ENCODE measurements at regions not wholly inside any gene's neighbourhood (a gene's known extent, or its start where the extent isn't known, plus 50 kb on each side); places are given as distances from the start of the nearest gene placed in this dataset.

DNA sequence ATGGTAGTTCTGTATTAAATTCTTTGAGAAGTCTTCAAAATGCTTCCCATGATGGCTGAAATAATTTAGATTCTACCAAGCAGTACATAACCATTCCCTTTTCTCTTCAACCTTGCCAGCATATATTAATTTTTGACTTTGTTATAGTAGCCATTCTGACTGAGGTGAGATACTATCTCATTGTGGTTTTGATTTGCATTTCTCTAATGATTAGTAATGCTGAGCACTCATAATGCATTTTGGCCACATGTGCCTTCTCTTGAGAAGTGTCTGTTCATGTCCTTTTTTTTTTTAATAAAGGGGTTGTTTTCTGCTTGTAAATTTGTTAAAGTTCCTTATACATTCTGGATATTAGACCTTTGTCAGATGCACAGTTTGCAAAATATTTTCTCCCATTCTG, 173.9 kb downstream of the CALCRL start:
- no peak for DNase-seq (ENCODE audit: low read depth)

DNA sequence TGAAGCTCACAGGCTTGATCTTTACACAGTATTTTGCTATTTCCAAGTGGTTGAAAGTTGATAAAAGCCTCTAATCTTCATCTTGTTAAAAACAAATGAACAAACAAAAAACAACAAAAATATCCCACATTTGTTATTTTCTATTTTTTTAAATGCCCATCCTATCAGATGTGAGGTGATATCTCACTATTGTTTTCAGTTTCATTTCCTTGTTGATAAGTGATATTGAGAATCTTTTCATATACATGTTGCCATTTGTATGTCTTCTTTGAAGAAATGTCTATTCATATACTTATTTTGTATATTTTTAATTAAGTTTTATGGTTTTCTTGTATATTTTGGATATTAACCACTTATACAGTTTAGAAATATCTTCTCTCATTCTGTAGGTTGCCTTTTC, 175.8 kb downstream of the CALCRL start:
- no peak for DNase-seq (ENCODE audit: low read depth)

DNA sequence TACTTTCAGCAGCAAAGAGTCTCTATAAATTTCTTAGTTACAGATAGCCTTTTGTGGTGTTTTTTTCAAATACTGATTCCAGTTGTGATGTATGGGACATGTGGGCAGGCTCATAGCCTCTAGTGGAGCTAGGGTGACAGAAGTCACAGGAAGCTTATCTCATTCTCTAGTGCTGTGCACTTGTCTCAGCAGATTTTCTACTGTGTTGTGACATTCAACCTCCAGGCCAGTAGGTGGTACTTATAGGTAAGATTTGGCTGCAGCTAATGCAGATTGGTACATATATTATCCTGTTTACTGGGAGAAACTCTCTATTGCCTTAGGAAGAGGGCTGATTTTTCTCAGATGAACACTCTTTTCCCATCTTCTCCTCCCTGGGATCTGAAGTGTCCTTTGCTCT, 176.2 kb downstream of the CALCRL start:
- DNase-seq (ENCODE audit: low read depth): no peak

DNA sequence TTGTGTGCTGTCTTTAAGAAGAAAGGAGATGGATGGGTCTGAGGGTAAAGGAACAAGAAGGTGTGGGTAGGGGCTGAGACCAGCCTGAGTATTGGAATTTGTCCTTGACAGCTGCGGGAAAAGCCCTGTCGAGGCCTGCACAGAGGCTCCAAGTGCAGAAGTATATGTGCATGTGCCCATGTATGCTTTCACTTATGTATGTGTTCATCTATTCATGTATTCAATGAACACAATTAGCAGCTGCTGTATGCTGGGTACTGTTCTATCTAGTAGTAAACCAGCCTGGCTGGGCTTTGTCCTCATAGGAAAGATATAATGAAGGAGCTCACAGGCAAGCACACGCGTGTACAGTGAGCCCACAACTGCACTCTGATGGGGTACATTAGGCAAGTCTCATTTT, 181.4 kb downstream of the CALCRL start:
- DNase-seq (ENCODE audit: low read depth): no peak

DNA sequence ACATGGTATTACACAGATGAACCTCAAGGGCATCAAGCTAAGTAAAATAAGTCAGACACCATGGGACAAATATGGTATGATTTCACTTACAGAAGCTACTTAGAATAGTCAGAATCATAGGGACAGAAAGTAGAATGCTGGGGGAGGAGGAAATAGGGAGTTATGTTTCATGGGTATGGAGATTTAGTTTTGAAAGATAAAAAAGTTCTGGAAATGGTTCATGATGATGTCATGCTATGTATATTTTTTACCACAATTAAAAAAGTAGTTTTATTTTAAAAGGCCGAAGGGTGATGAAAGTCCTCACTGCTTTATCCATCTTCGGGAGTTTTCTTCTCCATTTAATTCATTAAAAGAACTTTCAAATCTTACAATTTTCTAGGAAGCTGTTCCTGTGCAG, 181.9 kb downstream of the CALCRL start:
- no peak for DNase-seq (ENCODE audit: low read depth)

DNA sequence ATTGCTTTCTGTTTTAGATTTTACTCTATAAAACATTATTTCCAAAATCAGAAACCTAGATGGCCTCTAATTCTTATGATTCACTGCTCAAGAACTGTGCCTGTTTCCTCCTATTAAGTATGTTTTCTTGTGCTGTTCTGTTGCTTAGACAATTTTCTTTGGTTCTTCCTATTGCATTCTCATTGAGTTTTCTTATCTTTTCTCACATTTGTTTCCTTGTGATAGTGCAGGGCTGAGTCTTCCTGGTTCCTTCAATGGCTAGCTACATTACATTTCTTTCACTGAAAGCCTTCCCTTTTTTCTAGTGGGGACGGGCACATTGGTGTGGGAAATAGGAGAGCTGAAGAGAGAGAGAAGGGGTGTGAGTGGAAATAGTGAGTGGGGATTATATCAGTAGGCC, 183.4 kb downstream of the CALCRL start:
- DNase-seq (ENCODE audit: low read depth): no peak

DNA sequence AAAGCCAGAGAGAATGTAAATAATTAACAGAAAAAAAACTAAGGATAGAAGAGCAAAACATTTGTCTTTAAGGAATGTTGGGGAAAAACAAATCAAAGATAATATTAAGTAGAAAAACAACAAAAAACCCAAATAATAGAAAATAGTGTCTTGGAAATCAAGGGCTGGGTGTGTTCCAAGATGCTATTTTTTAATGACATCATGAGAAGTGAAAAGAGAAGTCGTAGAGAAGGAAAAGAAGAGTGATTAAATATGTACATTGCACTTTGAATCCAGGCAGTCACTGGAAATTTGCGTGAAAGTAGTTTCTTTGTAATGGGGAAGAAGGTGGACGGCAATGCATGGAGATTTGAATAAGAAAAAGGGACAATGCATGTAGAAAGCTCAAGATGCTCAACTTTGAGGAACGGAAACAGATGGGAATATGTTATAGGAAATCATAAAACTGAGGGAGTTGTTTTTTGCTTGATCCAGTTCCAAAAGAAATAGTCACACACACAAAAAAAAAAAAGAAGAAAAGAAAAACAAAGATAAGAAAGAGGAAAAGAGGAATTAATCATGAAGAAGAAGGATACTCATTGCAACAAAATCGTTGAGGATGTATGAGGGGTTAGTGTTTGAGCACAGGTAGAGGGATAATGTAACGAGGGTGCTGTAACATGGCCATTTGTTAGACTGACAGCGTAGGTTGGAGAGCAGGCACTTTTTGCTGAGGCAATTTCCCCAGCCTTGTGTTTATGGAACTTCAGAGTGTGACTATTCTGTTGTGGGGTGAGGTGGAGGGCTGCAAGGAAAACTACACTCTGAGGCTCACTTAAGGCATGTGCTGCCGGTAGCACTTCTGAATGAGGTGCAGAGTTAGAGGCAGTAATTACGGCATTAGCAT, 184.1 kb downstream of the CALCRL start:
- no peak for DNase-seq (ENCODE audit: low read depth)

DNA sequence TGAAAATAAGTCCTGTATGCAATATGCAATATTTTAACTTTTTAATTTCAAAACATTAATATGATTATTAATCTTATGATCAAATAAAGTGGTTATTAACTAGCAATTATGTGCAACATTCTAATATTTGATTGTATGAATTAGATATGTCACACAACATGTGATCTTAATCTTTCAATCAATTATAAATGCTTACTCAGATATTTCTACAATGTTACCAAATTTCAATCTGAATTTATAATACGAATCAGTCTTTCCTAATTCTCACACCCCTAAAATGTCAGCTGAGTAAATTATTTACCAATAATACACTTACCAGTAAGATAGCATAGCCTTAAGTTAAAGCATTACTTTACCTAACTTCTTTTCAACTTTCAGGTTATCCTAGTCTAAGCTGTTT, 186.3 kb downstream of the CALCRL start:
- no peak for DNase-seq (ENCODE audit: low read depth)

DNA sequence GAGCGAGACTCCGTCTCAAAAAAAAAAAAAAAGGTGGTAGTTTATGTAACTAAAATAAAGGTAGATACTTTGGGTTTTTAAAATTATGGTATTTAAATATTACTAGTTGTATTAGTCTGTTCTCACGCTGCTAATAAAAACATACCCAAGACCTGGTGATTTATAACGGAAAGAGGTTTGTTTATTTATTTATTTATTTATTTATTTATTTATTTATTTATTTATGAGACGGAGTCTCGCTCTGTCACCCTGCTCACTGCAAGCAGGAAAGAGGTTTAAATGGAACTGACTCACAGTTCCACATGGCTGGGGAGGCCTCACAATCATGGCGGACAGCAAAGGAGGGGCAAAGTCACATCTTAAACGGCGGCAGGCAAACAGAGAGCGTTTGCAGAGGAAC, 196.0 kb downstream of the CALCRL start:
- DNase-seq (ENCODE audit: low read depth): no peak

DNA sequence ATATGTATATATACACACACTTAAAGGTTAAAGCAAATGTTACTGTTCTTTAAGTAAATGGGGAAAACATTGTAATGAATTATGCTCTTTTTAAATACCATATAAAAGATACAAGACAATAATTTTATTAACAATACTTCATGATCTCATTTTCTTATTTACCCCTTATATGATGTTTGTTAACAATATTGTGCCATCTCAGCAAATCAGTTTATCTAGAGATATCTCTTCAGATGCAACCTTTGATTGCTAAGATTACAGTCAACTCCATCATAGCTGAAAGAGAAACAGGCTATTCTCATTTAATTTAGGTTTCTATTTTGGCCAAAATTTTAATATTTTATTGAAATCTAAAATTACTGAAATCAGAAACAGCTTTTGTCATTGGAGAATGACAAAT, 197.9 kb downstream of the CALCRL start:
- DNase-seq (ENCODE audit: low read depth): no peak

DNA sequence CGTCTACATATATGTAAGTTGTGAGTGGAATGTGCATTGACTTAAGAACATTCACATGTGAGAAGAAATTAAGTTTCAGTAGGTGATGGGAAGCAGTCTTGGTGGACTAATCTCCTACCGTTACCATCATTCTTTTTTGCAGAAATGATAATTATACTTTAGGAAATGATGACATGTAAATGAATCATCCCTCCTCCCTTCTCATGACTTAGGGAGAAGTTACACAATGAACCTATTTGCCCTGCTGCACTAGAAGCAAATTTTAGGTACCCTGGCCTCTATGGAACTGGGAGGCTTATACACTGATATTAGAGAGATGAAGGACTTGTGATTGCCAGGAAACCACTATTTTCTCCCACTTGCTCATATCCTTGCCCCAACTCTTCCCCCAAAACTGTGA, 214.2 kb downstream of the CALCRL start:
- DNase-seq (ENCODE audit: low read depth): no peak

DNA sequence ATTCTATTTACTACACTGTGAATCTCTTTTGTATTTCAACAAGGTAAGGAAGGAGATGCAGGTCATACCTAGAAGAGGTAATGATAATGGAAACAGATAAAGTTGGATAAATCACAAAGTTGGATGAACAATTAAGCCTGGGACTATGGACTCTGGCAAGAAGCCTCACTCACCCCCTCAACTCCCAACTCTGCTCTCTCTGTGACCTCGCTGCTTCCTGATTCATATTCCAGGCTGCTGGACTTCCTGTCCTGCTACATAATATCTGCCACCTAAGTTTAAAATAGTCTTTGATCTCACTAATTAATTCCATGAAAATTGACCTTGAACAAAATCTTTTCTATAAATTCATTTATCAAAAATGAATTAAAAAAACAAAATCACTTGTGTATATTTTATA, 215.3 kb downstream of the CALCRL start:
- no peak for DNase-seq (ENCODE audit: low read depth)

DNA sequence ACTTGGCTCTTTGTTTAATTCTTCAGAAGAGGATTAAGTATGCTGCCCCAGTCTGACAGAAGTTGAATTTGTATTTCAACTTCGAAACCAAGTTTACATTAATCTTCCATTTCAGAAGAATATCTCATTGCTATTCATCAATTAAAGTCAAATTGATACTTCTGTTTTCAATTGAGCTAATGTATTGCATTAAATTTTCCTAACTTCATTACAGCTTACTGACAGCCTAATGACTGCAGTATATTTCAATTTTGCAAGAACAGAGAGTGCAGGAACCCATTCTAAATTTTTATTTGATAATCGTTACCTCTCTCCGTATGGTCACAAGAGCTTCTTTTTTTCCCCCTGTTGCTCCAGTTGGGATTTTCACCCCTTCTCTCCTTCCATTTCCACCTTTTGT, 218.0 kb downstream of the CALCRL start:
- DNase-seq (ENCODE audit: low read depth): no peak

DNA sequence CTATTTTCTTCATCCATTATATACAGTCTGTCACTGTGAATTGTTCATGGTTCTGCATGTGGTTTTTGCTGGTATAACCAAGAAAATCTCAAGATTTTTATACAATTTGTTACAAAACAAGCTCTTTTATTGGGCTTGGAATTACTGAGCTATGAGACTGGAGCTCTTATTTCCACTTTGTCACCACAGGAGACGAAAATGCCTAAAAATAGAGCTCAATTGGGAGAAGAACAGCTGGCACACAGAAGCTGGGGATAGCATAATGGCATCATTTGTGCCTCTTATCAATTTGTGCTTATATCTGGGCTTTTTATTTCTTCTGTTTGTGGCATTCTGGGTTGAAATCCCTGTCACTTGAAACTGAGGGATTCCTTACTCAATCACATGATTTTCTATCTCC, 219.1 kb downstream of the CALCRL start:
- DNase-seq (ENCODE audit: low read depth): no peak

DNA sequence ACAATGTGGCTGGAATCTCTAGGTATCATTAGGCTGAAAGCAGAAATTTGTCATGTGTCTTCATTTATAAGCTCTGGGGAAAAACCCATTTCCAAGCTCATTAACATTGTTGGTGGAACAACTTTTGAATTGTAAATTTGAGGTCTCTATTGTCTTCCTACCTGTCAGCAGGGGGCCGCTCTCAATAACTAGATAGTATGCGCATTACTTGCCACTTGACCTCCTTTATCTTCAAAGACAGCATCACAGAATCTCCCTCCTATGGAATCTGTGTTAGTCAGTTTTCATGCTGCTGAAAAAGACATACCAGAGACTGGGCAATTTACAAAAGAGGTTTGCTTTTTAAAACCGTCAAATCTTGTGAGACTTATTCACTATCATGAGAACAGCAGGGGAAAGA, 223.1 kb downstream of the CALCRL start:
- DNase-seq (ENCODE audit: low read depth): no peak

DNA sequence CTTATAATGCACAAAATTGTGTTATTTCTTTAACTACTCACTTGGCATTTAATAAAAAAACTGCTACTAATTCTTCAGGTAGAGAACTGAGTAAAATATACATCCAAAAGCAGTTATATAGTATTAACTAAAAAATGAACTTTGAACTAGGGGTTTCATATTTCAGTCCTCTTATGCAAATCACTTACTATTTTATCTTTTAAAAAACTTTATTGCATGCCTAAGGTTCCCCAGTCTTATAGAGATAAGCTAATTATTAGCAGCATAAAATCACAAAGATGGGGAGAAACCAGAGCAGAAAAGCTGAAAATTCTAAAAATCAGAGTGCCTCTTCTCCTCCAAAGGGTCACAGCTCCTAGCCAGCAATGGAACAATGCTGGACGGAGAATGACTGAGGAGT, 228.0 kb downstream of the CALCRL start:
- DNase-seq (ENCODE audit: low read depth): no peak

DNA sequence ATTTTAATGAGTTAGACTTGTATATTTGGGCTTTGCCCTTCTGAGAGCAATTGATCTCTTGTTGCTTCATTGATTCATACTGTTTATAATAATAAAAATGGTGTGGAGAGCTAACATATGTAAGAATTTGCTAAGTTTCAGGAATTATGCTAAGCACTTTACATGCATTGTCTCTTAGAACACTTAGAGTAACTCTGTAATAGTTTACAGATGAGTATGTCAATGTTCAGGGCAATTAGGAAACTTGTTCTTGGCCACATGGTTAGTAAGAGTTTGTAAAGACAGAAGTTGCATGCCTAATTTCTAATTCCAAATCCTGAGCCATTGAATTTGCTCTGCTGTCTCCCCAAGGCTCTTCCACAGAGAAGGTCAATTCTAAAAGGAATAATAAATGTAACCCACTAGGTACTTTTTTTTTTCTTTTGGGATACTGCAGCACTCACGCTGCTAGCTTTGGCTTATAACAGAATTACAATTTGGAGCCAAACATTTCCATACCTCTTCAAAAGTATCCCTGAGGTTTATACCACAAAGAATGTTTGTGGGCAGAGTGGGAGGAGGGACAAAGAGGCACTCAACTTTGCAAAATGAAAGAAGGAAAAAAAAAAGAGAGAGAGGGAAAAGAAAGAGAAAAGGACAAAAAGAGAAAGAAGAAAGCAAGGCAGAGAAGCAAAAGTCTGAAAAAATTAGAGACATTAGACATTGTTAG, 232.4 kb downstream of the CALCRL start:
- no peak for DNase-seq (ENCODE audit: low read depth)

DNA sequence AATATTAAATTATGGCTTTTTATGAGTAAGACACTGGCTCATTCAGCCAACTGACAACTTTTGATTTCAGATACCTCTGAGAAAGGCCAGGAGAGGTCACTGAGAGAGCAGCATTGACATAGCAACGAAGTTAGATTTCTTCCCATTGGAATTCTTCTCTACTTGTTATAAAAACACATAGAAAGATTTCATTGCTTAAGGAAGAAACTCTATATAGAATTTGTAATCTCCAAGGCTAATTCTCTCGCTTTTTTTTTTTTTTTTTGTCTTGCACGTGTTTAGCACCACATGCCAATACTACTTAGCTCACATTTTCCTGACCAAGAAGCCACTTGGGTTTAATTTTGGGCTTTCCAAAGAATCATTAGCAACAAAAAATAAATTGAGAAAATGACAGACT, 233.7 kb downstream of the CALCRL start:
- DNase-seq (ENCODE audit: low read depth): no peak

DNA sequence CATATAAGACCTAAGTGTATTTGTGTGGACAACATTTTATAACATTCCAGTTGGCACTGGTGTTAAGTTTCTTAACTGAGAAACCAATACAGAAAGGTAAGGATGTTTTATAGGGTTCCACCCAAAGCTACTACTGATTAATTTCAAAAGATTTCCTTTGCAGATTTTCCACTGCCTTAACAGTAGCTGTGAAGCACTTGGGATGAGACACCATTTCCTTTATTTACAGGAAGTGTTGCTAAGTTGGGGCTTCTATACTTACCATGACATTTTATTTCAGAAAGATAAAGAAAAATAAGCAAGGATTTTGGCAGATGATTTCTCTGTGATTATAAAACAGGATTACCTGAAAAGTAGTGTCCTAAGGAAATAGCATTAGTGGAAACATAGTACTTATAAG, 234.3 kb downstream of the CALCRL start:
- DNase-seq (ENCODE audit: low read depth): no peak

DNA sequence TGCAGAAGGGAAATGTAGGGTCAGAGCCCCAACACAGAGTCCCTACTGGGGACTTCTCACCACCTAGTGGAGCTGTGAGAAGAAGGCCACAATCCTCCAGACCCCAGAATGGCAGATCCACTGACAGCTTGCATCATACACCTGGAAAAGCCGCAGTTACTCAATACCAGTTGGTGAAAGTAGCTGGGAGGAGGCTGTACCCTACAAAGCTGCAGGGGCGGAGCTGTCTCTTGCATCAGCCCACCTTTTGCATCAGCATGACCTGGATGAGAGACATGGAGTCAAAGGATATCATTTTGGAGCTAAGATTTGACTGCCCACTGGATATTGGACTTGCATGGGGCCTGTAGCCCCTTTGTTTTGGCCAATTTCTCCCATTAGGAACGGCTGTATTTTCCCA, 237.3 kb downstream of the CALCRL start:
- no peak for DNase-seq (ENCODE audit: low read depth)

DNA sequence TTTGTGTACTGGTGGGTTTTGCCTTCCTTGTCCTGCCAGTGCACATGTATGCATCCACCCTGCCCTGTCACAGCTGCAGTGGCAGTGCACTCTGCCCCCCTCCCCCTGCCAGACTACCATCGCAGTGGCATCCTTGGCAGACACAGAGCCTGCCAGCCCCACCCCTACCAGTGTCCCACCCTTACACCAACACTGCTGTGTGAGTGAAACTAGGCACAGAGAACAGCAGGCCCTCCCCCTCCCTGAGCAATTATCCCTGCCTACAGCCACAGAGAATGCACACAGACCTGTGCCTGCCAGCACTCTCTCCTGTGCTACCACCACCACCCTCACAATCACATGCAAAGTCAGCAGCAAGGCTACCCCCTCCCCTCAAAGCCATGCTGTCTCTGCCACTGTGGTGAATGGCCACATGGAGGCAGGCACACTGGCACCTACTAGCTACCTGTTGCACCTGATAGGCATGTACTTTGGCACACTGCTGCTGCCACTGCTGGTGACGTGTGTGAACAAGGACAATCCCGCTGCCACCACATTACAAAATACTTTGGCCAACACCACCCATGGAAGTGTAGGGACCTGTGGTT, 239.8 kb downstream of the CALCRL start:
- no peak for DNase-seq (ENCODE audit: low read depth)

DNA sequence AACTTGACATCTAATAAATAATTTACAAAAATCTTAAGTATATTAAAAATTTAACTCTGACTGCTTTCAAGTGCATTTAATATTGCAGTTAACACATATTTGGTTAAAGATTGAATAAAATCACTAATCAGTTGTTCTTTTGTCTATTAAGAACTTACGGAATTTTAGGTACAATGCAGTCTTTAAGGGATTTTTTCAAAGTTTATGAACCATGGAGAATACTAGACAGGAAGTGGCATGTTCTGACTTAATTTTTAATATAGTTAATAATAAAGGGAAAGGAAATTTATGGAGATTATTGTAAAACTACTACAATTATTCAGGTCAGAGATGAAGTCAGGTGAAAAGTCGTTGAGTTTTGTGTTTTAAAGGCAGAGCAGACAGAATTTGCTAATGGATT, 240.9 kb downstream of the CALCRL start:
- DNase-seq (ENCODE audit: low read depth): no peak

DNA sequence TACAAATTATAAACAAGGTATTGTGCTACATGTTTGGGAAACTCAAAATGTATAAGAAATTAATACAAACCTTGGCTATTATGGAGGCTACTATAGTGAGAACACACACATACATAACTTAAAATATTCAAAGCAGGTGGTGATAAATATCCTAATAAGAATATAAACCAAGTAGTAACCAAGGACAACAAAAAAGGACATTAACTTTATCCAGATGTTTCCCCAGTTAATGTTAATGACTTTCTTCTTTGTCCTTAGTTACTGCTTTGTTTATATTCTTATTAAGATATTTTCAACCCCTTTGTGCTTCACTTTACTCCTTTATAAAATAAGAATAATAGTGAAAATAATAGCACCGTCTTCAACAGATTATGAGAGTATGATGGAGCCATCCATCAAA, 241.6 kb downstream of the CALCRL start:
- no peak for DNase-seq (ENCODE audit: low read depth)

Data from HS-27A (cell line).